Sigmoid colon (tissue), 4 donors: ENCODE measurements at regions not wholly inside any gene's neighbourhood (a gene's known extent, or its start where the extent isn't known, plus 50 kb on each side); places are given as distances from the start of the nearest gene placed in this dataset.

Source experiments
- CTCF ChIP-seq, 4 experiments: fragments of 450-650 bp in 3 of 4; fragments of 200-600 bp in 1 of 4; IDR thresholded peaks; one replicate each; pipeline ENCODE4 v1.5.1; 2016 to 2019; ENCODE audit warnings: antibody characterized with exemption in 4 of 4, mild to moderate bottlenecking in 3 of 4, moderate library complexity in 2 of 4
- EP300 ChIP-seq, 4 donors: sonication (generic); formaldehyde crosslinking; IDR thresholded peaks; one replicate each; pipeline ENCODE4 v1.6.1; 2017; ENCODE audit warnings: antibody characterized with exemption in 4 of 4
- POLR2A ChIP-seq, 2 donors: fragments of 450-650 bp; IDR thresholded peaks; one replicate each; pipeline ENCODE4 v1.6.1; 2016; ENCODE audit warnings: antibody characterized with exemption in 2 of 2, mild to moderate bottlenecking in 2 of 2, moderate library complexity in 2 of 2

GRCh38 chr13:109644956-109645355 is 141.4 kb downstream of the IRS2 start:
- TF ChIP-seq CTCF (IDR thresholded peaks at IDR 0.05) (no peak), POLR2A (IDR thresholded peaks at IDR 0.05) (no peak), EP300 (IDR thresholded peaks at IDR 0.05) (no peak)
